ENCODE measurements at regions not wholly inside any gene's neighbourhood (a gene's known extent, or its start where the extent isn't known, plus 50 kb on each side); places are given as distances from the start of the nearest gene placed in this dataset.

- Histone ChIP-seq H3K27ac (ENCODE audit: low read depth, low read length, poor library complexity, severe bottlenecking) (no peak overlapping the region), H3K79me2 (ENCODE audit: insufficient read depth, low read length) (no peaks in the 10 kb centered on the region), H3K4me2 (ENCODE audit: low read length) (no peak overlapping the region), H2AFZ (ENCODE audit: low read length) (no peak overlapping the region), H4K20me1 (ENCODE audit: insufficient read depth, low read length) (no peaks in the 10 kb centered on the region), H3F3A (ENCODE audit: insufficient read depth, low read length) (no peaks in the 10 kb centered on the region), H3K27me3 (ENCODE audit: insufficient read depth, low read length) (no peaks in the 10 kb centered on the region), H3K9ac (ENCODE audit: low read length) (no peak overlapping the region), H3K4me1 (ENCODE audit: insufficient read depth, low read length, severe bottlenecking) (no peaks in the 10 kb centered on the region), H3K4me3 (ENCODE audit: low read depth, low read length, poor library complexity, severe bottlenecking) (no peak overlapping the region), H3K9me3 (ENCODE audit: low read length) (no peaks in the 10 kb centered on the region), H3K36me3 (ENCODE audit: insufficient read depth, low read length) (no peaks in the 10 kb centered on the region), H3K9me2 (ENCODE audit: low read depth, low read length) (no peaks in the 10 kb centered on the region)
- TF ChIP-seq CTCF (IDR thresholded peaks at IDR 0.05; ENCODE audit: low read length): no peak
- no peak for TF ChIP-seq EZH2 (IDR thresholded peaks at IDR 0.05; ENCODE audit: borderline replicate concordance, low read length)
Observed at GRCh38 chr13:38099751-38100150, 230.2 kb upstream of the TRPC4 start.

DNA sequence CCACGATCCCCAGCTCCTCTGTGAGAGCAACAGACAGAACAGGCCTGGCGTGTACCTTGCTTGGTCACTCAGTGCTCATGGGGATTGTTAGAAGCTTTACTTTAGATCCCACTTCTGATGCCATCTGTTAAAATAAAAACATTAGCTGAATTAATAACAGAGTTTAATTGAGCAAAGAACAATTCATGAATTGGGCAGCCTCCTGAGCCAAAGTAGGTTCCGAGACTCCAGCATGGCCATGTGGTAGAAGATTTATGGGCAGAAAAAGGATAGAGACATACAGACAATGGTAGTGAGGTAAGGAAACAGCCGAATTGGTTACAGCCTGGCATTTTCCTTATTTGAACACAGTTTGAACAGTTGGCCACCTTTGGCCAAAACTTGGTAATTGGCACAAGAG, 223.9 kb upstream of the TRPC4 start:
- Histone ChIP-seq H3K27me3 (ENCODE audit: insufficient read depth, low read length) (no peaks in the 10 kb centered on the region), H3K4me1 (ENCODE audit: insufficient read depth, low read length, severe bottlenecking) (no peaks in the 10 kb centered on the region), H4K20me1 (ENCODE audit: insufficient read depth, low read length) (no peaks in the 10 kb centered on the region), H3K9ac (ENCODE audit: low read length) (no peak overlapping the region), H3K9me3 (ENCODE audit: low read length) (no peaks in the 10 kb centered on the region), H3K9me2 (ENCODE audit: low read depth, low read length) (no peaks in the 10 kb centered on the region), H3F3A (ENCODE audit: insufficient read depth, low read length) (no peaks in the 10 kb centered on the region), H3K4me3 (ENCODE audit: low read depth, low read length, poor library complexity, severe bottlenecking) (no peak overlapping the region), H2AFZ (ENCODE audit: low read length) (no peak overlapping the region), H3K36me3 (ENCODE audit: insufficient read depth, low read length) (no peaks in the 10 kb centered on the region), H3K79me2 (ENCODE audit: insufficient read depth, low read length) (no peaks in the 10 kb centered on the region), H3K4me2 (ENCODE audit: low read length) (no peak overlapping the region), H3K27ac (ENCODE audit: low read depth, low read length, poor library complexity, severe bottlenecking) (no peak overlapping the region)
- TF ChIP-seq CTCF (IDR thresholded peaks at IDR 0.05; ENCODE audit: low read length) (no peak), EZH2 (IDR thresholded peaks at IDR 0.05; ENCODE audit: borderline replicate concordance, low read length) (no peak)

GRCh38 chr13:38090913-38091312, 221.3 kb upstream of the TRPC4 start:
- H3K4me1 ChIP-seq (ENCODE audit: insufficient read depth, low read length, severe bottlenecking): no peaks in the 10 kb centered on the region
- peaks cover 3% of the 10 kb centered on the region; the same call in 1 of the 2 replicates for H3K9me3 ChIP-seq (ENCODE audit: low read length)
- TF ChIP-seq CTCF (IDR thresholded peaks at IDR 0.05; ENCODE audit: low read length) (no peak), EZH2 (IDR thresholded peaks at IDR 0.05; ENCODE audit: borderline replicate concordance, low read length) (no peak)
- H3K27me3 ChIP-seq (ENCODE audit: insufficient read depth, low read length): no peaks in the 10 kb centered on the region
- H2AFZ ChIP-seq (ENCODE audit: low read length): no peak overlapping the region
- H3K4me2 ChIP-seq (ENCODE audit: low read length): no peak overlapping the region
- no peak overlapping the region for H3K9ac ChIP-seq (ENCODE audit: low read length)
- no peak overlapping the region for H3K4me3 ChIP-seq (ENCODE audit: low read depth, low read length, poor library complexity, severe bottlenecking)
- H3K36me3 ChIP-seq (ENCODE audit: insufficient read depth, low read length): no peaks in the 10 kb centered on the region
- H3K79me2 ChIP-seq (ENCODE audit: insufficient read depth, low read length): no peaks in the 10 kb centered on the region
- no peak overlapping the region for H3K27ac ChIP-seq (ENCODE audit: low read depth, low read length, poor library complexity, severe bottlenecking)
- no peaks in the 10 kb centered on the region for H3F3A ChIP-seq (ENCODE audit: insufficient read depth, low read length)
- H3K9me2 ChIP-seq (ENCODE audit: low read depth, low read length): no peaks in the 10 kb centered on the region
- no peaks in the 10 kb centered on the region for H4K20me1 ChIP-seq (ENCODE audit: insufficient read depth, low read length)

Measured in OCI-LY1 (cell line).